MG63 (cell line): ENCODE measurements at regions not wholly inside any gene's neighbourhood (a gene's known extent, or its start where the extent isn't known, plus 50 kb on each side); places are given as distances from the start of the nearest gene placed in this dataset.

Experiments used
- DNase-seq: peaks from one replicate; pipeline ENCODE4 v3.0.0-alpha.2; 2020
- H3K27me3 ChIP-seq: fragments of 250-450 bp; sonication (Bioruptor Pico); 2 replicates; pipeline ENCODE4 v1.5.1; 2020; ENCODE audit warnings: mild to moderate bottlenecking, moderate library complexity
- H3K36me3 ChIP-seq: fragments of 250-450 bp; sonication (Bioruptor Pico); 2 replicates; pipeline ENCODE4 v1.5.1; 2020; ENCODE audit warnings: mild to moderate bottlenecking, moderate library complexity
- H3K4me3 ChIP-seq: fragments of 250-450 bp; sonication (Bioruptor Pico); 2 replicates; pipeline ENCODE4 v1.5.1; 2020; ENCODE audit warnings: mild to moderate bottlenecking, moderate library complexity
- H3K9me3 ChIP-seq: fragments of 250-450 bp; sonication (Bioruptor Pico); 2 replicates; pipeline ENCODE4 v1.5.1; 2020; ENCODE audit warnings: mild to moderate bottlenecking, moderate library complexity

DNA sequence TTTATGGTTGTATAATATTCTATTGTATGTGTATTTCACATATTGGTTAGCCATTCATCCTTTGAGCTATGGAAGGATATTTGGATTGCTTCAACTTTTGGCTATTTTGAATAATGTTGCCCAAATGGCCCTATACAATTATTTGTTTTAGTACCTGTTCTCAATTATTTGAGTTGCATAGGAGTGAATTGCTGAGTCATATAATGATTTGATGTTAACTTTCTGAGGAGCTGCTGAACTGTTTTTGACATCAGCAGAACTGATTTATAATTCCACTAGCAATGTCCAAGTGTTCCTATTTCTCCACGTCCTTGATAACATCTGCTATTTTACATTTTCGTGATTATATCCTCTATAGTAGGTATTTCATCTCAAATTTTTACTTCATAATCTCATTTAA, 839.9 kb downstream of the KCNT2 start:
- no peak overlapping the region for H3K4me3 ChIP-seq
- DNase-seq: no peak
- no peaks in the 10 kb centered on the region for H3K9me3 ChIP-seq
- no peaks in the 10 kb centered on the region for H3K36me3 ChIP-seq
- no peaks in the 10 kb centered on the region for H3K27me3 ChIP-seq

GRCh38 chr1:195766709-195767108, 841.5 kb downstream of the KCNT2 start:
- no peaks in the 10 kb centered on the region for H3K27me3 ChIP-seq
- no peak for DNase-seq
- H3K36me3 ChIP-seq: no peaks in the 10 kb centered on the region
- H3K4me3 ChIP-seq: no peak overlapping the region
- H3K9me3 ChIP-seq: no peaks in the 10 kb centered on the region

DNA sequence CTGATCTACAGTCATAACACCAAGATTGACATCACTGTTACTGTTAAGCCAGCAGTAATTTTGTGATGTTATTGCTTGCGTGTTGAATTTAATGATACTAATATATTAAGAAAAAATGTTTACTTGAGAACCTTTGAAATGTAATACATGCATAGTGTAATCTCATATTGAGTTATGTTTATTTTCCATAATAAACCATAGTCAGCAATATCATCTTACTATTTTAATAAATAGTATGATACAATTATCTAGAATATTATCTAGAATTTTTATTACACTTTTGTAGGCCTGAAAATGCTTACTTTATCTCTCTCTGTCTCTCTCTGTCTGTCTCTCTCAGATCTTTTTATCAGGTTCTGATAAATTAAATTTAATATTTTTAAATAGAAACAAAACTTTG, 843.1 kb downstream of the KCNT2 start:
- no peak overlapping the region for H3K4me3 ChIP-seq
- H3K27me3 ChIP-seq: no peaks in the 10 kb centered on the region
- H3K9me3 ChIP-seq: no peaks in the 10 kb centered on the region
- no peak for DNase-seq
- H3K36me3 ChIP-seq: no peaks in the 10 kb centered on the region

- no peak for DNase-seq
- H3K27me3 ChIP-seq: no peaks in the 10 kb centered on the region
- H3K9me3 ChIP-seq: no peaks in the 10 kb centered on the region
- no peaks in the 10 kb centered on the region for H3K36me3 ChIP-seq
- H3K4me3 ChIP-seq: peak overlapping the region; percentile 27
These were observed 844.3 kb downstream of the KCNT2 start for GRCh38 chr1:195763907-195764374.

- H3K27me3 ChIP-seq: no peaks in the 10 kb centered on the region
- DNase-seq: peak; percentile 30
- H3K9me3 ChIP-seq: no peaks in the 10 kb centered on the region
- peak overlapping the region; percentile 27 for H3K4me3 ChIP-seq
- H3K36me3 ChIP-seq: no peaks in the 10 kb centered on the region
These were observed 844.9 kb downstream of the KCNT2 start for GRCh38 chr1:195763146-195763906.

GRCh38 chr1:195761104-195761503, 847.1 kb downstream of the KCNT2 start:
- DNase-seq: no peak
- Histone ChIP-seq H3K36me3 (no peaks in the 10 kb centered on the region), H3K27me3 (no peaks in the 10 kb centered on the region), H3K9me3 (no peaks in the 10 kb centered on the region), H3K4me3 (no peak overlapping the region)

- Histone ChIP-seq H3K9me3 (no peaks in the 10 kb centered on the region), H3K4me3 (no peak overlapping the region), H3K27me3 (no peaks in the 10 kb centered on the region), H3K36me3 (no peaks in the 10 kb centered on the region)
- DNase-seq: no peak
These were observed 852.1 kb downstream of the KCNT2 start for GRCh38 chr1:195756109-195756508.

- H3K9me3 ChIP-seq: no peaks in the 10 kb centered on the region
- H3K4me3 ChIP-seq: no peak overlapping the region
- DNase-seq: no peak
- H3K27me3 ChIP-seq: no peaks in the 10 kb centered on the region
- no peaks in the 10 kb centered on the region for H3K36me3 ChIP-seq
These were observed 853.4 kb downstream of the KCNT2 start for GRCh38 chr1:195754874-195755273.

DNA sequence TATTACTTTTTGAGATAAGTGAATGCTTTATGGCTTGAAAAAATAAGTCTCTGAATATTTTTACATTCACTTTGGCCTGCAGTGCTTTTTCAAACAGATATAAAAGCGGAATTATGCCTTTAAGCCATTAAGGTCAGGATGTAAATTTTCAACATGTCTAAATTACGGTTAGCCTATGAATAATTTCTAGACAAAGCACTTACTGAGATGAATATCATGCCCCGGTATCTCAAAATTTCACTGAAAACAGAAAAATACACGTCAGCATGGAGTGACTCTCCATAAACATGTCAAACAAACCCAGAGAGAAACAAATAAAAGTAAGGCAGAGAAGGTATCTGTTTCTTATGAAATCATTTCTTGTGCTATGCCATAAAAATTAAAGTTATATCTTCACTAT, 853.9 kb downstream of the KCNT2 start:
- H3K36me3 ChIP-seq: no peaks in the 10 kb centered on the region
- H3K27me3 ChIP-seq: no peaks in the 10 kb centered on the region
- no peak for DNase-seq
- no peak overlapping the region for H3K4me3 ChIP-seq
- no peaks in the 10 kb centered on the region for H3K9me3 ChIP-seq

- Histone ChIP-seq H3K27me3 (no peaks in the 10 kb centered on the region), H3K4me3 (no peak overlapping the region), H3K9me3 (no peaks in the 10 kb centered on the region), H3K36me3 (no peaks in the 10 kb centered on the region)
- no peak for DNase-seq
These were observed 859.3 kb downstream of the KCNT2 start for GRCh38 chr1:195748969-195749368.

DNA sequence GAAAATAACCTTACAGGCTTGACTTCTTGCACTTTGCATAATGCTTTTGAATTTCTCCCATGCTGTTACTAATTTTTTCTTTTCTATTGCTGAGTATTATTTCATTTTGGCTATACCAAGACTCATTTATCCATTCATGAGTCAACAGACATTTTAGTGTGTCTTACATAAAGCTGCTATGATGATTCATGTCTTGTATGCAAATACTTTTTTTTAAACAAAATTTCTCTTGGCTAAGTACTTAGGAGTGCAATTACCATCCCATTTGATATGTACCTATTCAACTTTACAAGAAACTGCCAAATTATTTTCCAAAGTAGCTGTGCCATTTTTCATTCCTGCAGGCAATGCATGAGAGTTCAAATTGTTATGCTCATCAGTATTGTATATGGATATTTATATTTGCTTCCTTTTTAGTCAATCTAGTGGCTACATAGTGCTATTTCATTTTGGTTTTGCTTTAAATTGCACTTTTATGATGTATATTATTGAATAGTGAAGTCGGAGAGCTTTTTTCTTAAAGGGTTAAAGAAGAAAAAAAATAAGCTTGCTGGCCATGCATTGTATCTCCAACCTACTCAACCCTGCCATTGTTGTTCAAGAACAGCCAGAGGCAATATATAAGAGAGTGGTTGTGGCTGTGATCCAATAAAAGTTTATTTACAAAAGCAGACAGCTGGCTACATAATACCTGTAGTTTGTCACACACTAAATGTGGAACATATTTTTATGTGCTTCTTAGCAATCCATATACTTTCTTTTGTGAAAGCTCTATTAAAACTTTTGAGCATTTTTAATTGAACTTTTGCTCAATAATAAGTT, 862.8 kb downstream of the KCNT2 start:
- no peak for DNase-seq
- no peak overlapping the region for H3K4me3 ChIP-seq
- H3K27me3 ChIP-seq: no peaks in the 10 kb centered on the region

DNA sequence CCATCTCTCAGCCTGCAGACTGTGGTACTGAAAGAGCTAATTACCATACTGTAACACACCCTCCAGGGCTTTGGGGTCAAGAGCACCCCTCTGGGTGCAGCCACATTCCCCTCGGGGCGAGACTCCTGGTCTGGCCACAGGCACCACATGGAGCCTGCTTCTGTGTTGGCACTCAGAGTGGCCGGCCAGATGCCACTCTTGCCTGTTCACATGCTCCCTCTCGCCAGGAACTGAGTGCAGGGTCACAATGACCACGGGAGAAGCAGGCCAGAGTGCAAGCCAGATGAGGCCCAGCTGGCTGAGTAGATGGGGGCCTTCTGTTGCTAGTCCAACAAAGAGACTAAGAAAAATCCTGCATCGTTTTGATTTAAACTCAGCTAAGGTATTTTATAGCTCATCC, 864.0 kb downstream of the KCNT2 start:
- H3K36me3 ChIP-seq: no peaks in the 10 kb centered on the region
- DNase-seq: no peak
- no peaks in the 10 kb centered on the region for H3K9me3 ChIP-seq
- no peak overlapping the region for H3K4me3 ChIP-seq
- H3K27me3 ChIP-seq: no peaks in the 10 kb centered on the region

More for the DNA sequence above, 862.8 kb downstream of the KCNT2 start:
- no peaks in the 10 kb centered on the region for H3K9me3 ChIP-seq
- H3K36me3 ChIP-seq: no peaks in the 10 kb centered on the region

GRCh38 chr1:195740862-195741261, 867.4 kb downstream of the KCNT2 start:
- Histone ChIP-seq H3K36me3 (no peaks in the 10 kb centered on the region), H3K4me3 (no peak overlapping the region), H3K9me3 (no peaks in the 10 kb centered on the region), H3K27me3 (no peaks in the 10 kb centered on the region)
- DNase-seq: no peak

DNA sequence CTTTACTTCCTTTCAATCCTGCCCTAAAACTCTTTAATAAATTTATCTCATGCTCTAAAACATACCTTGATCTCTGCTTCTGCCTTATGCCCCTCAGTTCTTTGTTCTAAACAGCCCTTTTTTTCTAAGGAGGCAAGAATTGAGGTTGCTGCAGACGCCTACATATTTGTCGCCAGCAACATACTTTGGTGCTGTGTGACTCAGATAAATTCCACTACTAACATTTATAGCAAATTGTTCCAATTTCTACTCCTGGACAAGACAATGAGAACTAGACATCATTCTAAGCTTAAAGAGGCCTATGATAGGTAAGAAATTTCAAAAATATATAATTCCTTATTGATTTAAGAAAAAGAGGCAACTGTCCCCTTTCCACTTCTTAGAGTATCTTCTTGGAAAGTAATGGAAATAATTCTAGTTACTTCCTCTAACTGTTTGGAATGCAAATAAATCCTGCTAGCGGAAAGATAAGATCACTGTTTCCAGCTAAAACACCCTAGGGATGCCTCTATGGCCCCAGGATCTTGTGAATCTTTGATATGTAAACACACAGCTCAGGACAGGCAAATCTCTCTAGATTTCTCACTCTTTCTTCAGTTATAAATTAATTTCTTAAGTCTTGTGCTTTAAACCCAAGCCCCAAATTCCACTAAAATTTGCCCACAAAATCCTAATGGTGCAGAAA, 869.1 kb downstream of the KCNT2 start:
- DNase-seq: no peak
- Histone ChIP-seq H3K27me3 (no peaks in the 10 kb centered on the region), H3K36me3 (no peaks in the 10 kb centered on the region), H3K4me3 (no peak overlapping the region), H3K9me3 (no peaks in the 10 kb centered on the region)

- Histone ChIP-seq H3K36me3 (no peaks in the 10 kb centered on the region), H3K27me3 (no peaks in the 10 kb centered on the region), H3K4me3 (no peak overlapping the region), H3K9me3 (no peaks in the 10 kb centered on the region)
- DNase-seq: no peak
These were observed 873.1 kb downstream of the KCNT2 start for GRCh38 chr1:195735140-195735539.

DNA sequence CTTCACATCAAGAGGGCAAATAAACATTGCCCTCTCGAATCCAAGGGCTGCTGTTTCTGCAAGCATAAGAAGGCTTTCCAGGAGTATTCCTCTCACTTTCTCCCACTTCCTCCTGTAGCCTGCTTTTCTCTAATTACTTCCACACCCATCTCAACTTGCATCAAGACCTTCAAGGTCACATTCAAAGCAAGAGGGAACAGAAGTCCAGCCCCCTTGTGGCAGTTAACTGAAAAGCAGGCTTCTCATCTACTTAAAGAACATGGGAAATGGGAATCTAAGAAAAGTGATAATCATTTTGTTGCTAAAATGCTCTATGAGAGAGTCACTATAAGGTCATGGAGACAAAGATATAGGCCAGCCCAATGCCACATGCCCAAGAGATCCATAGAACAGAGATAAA, 874.4 kb downstream of the KCNT2 start:
- no peak overlapping the region for H3K4me3 ChIP-seq
- H3K36me3 ChIP-seq: no peaks in the 10 kb centered on the region
- H3K9me3 ChIP-seq: no peaks in the 10 kb centered on the region

DNA sequence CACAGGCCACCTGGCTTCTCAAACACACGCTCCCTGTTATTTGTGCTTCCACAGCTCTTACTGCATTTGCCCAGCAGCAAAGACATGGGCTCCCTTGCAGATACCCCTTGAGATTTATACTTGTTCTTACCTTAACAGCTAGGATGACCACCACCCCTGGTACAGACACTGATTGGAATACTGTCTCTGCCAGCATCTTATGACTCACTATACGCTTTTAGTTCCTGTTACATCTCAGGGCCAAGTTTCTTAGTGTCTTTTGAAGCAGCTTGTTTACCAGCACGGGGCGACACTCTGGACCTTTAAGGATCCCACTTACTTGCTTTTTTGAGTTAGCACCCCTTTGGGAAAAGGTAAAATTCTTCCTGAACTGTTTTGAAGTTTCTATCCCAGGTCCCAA, 874.8 kb downstream of the KCNT2 start:
- DNase-seq: no peak
- H3K9me3 ChIP-seq: no peaks in the 10 kb centered on the region
- H3K4me3 ChIP-seq: no peak overlapping the region
- H3K36me3 ChIP-seq: no peaks in the 10 kb centered on the region
- no peaks in the 10 kb centered on the region for H3K27me3 ChIP-seq

More for the DNA sequence above, 874.4 kb downstream of the KCNT2 start:
- DNase-seq: no peak
- no peaks in the 10 kb centered on the region for H3K27me3 ChIP-seq
